Spleen (tissue), 11 donors: ENCODE measurements at regions not wholly inside any gene's neighbourhood (a gene's known extent, or its start where the extent isn't known, plus 50 kb on each side); places are given as distances from the start of the nearest gene placed in this dataset.

Experiments used
- DNase-seq: peaks from one replicate; pipeline ENCODE4 v3.0.0-alpha.2; 2020
- H3K27ac ChIP-seq, 8 donors: fragments of 200-600 bp; sonication (generic) in 7 of 8; 1 replicate in 4 of 8; 2 replicates in 4 of 8; pipeline versions ENCODE4 v1.5.0 to v1.8.0; 2016 to 2021; ENCODE audit warnings: inconsistent platforms in 4 of 8, mild to moderate bottlenecking in 4 of 8, moderate library complexity in 1 of 8
- H3K27me3 ChIP-seq, 7 donors: fragments of 200-600 bp; sonication (generic) in 6 of 7; replicated peaks in 1 of 7; 1 replicate in 4 of 7; 2 replicates in 3 of 7; pipeline versions ENCODE4 v1.5.0 to v1.8.0; 2016 to 2021; ENCODE audit warnings: inconsistent platforms in 3 of 7, mild to moderate bottlenecking in 1 of 7
- H3K36me3 ChIP-seq, 6 donors: fragments of 200-600 bp; sonication (generic) in 5 of 6; 1 replicate in 4 of 6; 2 replicates in 2 of 6; pipeline versions ENCODE4 v1.5.0 to v1.8.0; 2016 to 2021; ENCODE audit warnings: inconsistent platforms in 2 of 6
- H3K4me1 ChIP-seq, 6 donors: fragments of 200-600 bp; sonication (generic) in 5 of 6; 1 replicate in 3 of 6; 2 replicates in 3 of 6; pipeline versions ENCODE4 v1.5.0 to v1.8.0; 2016 to 2021; ENCODE audit warnings: inconsistent platforms in 3 of 6
- H3K4me3 ChIP-seq, 8 donors: fragments of 200-600 bp; sonication (generic) in 7 of 8; 1 replicate in 4 of 8; 2 replicates in 4 of 8; pipeline versions ENCODE4 v1.5.0 to v1.8.0; 2016 to 2021; ENCODE audit warnings: inconsistent platforms in 4 of 8, mild to moderate bottlenecking in 4 of 8, moderate library complexity in 2 of 8
- H3K9me3 ChIP-seq, 8 donors: fragments of 200-600 bp; sonication (generic) in 7 of 8; 1 replicate in 4 of 8; 2 replicates in 4 of 8; pipeline versions ENCODE4 v1.5.0 to v1.8.0; 2016 to 2021; ENCODE audit warnings: inconsistent platforms in 4 of 8
- POLR2A ChIP-seq, 3 donors: fragments of 450-650 bp; IDR thresholded peaks; one replicate each; pipeline ENCODE4 v1.5.1; 2017; ENCODE audit warnings: antibody characterized with exemption in 3 of 3, mild to moderate bottlenecking in 1 of 3
- POLR2AphosphoS5 ChIP-seq, 3 donors: sonication (generic); formaldehyde crosslinking; IDR thresholded peaks; one replicate each; pipeline ENCODE4 v1.5.1; 2017; ENCODE audit warnings: antibody characterized with exemption in 3 of 3
- WGBS, 5 donors: extraction: QIAGEN DNeasy Blood & Tissue Kit in 3 of 5; methylation state at CpG; one replicate each; pipeline versions ENCODE4 v1.1.5 to v1.1.7; 2013 to 2018; 5-methylcytosine and 5-hydroxymethylcytosine counted together
- intact Hi-C: fragments of 100-400 bp; cut with DNase I; formaldehyde crosslinking; loops from one replicate; pipeline ENCODE4 v1.15.0; 2023; ENCODE audit warnings: low total_unique reads
- TF ChIP-seq, protein P1 (sequence below), 11 experiments: fragments of 200-600 bp in 7 of 11; fragments of 450-650 bp in 4 of 11; sonication (generic) in 4 of 11; IDR thresholded peaks in 8 of 11; conservative IDR thresholded peaks in 3 of 11; 1 replicate in 7 of 11; 2 replicates in 4 of 11; pipeline versions ENCODE4 v1.4.0 to v1.8.0; 2016 to 2021; ENCODE audit warnings: antibody characterized with exemption in 11 of 11, inconsistent platforms in 4 of 11, mild to moderate bottlenecking in 1 of 11
- donor health status: healthy with polysubstance abuse.
- donor health status: DM: no; HTN: no; CAD: no; lungs with moderate emphysema.
- donor health status: DM: no; HTN: no; CAD: no.
- donor health status: Bipolar disorder and iron deficiency.
- donor health status: healthy.
- donor health status: DM: no; HTN: no; CAD: no.
- donor health status: DM: yes; HTN: yes; CAD: no.

- intact Hi-C loops: no loop called here
- no peaks in the 10 kb centered on the region for H3K36me3 ChIP-seq
- 79 to 95% (median 89%) methylated on average over 4 of the region's 4 CpGs for WGBS, 5 donors
Measured at GRCh38 chr3:79869461-79870312, 101.9 kb upstream of the ROBO1 start.

GRCh38 chr3:79866162-79866561, 98.4 kb upstream of the ROBO1 start:
- no peaks in the 10 kb centered on the region for H3K36me3 ChIP-seq
- H3K4me3 ChIP-seq: no peak overlapping the region
- no peak for DNase-seq
- H3K9me3 ChIP-seq: peaks cover 0 to 7% (median 0%) of the 10 kb centered on the region in 8 donors
- no peaks in the 10 kb centered on the region for H3K4me1 ChIP-seq
- no peaks in the 10 kb centered on the region for H3K27me3 ChIP-seq
- intact Hi-C loops: no loop called here
- WGBS, 5 donors: 82 to 97% (median 91%) methylated on average over 2 of the region's 2 CpGs
- no peak overlapping the region for H3K27ac ChIP-seq
- TF ChIP-seq POLR2A (IDR thresholded peaks at IDR 0.05) (no peak), POLR2AphosphoS5 (IDR thresholded peaks at IDR 0.05) (no peak)
- TF ChIP-seq, protein P1, sequence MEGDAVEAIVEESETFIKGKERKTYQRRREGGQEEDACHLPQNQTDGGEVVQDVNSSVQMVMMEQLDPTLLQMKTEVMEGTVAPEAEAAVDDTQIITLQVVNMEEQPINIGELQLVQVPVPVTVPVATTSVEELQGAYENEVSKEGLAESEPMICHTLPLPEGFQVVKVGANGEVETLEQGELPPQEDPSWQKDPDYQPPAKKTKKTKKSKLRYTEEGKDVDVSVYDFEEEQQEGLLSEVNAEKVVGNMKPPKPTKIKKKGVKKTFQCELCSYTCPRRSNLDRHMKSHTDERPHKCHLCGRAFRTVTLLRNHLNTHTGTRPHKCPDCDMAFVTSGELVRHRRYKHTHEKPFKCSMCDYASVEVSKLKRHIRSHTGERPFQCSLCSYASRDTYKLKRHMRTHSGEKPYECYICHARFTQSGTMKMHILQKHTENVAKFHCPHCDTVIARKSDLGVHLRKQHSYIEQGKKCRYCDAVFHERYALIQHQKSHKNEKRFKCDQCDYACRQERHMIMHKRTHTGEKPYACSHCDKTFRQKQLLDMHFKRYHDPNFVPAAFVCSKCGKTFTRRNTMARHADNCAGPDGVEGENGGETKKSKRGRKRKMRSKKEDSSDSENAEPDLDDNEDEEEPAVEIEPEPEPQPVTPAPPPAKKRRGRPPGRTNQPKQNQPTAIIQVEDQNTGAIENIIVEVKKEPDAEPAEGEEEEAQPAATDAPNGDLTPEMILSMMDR (IDR thresholded peaks at IDR 0.05 in 8 of 11, conservative IDR thresholded peaks at IDR 0.05 in 3 of 11): no peak

More at GRCh38 chr3:79869461-79870312, 101.9 kb upstream of the ROBO1 start:
- no peaks in the 10 kb centered on the region for H3K4me1 ChIP-seq
- H3K27me3 ChIP-seq: no peaks in the 10 kb centered on the region
- no peak overlapping the region for H3K4me3 ChIP-seq
- no peak overlapping the region for H3K27ac ChIP-seq
- no peaks in the 10 kb centered on the region for H3K9me3 ChIP-seq
- no peak for DNase-seq
- TF ChIP-seq, protein P1 (IDR thresholded peaks at IDR 0.05 in 8 of 11, conservative IDR thresholded peaks at IDR 0.05 in 3 of 11): no peak
- TF ChIP-seq POLR2AphosphoS5 (IDR thresholded peaks at IDR 0.05) (no peak), POLR2A (IDR thresholded peaks at IDR 0.05) (no peak)

GRCh38 chr3:79864077-79864476, 96.3 kb upstream of the ROBO1 start:
- Histone ChIP-seq H3K4me1 (no peaks in the 10 kb centered on the region), H3K4me3 (no peak overlapping the region), H3K27me3 (no peaks in the 10 kb centered on the region), H3K36me3 (no peaks in the 10 kb centered on the region), H3K9me3 (peaks cover 0 to 7% (median 3%) of the 10 kb centered on the region in 8 donors), H3K27ac (no peak overlapping the region)
- intact Hi-C loops: no loop called here
- no peak for TF ChIP-seq POLR2AphosphoS5 (IDR thresholded peaks at IDR 0.05)
- TF ChIP-seq POLR2A (IDR thresholded peaks at IDR 0.05): no peak
- TF ChIP-seq, protein P1 (IDR thresholded peaks at IDR 0.05 in 8 of 11, conservative IDR thresholded peaks at IDR 0.05 in 3 of 11): no peak
- no peak for DNase-seq

DNA sequence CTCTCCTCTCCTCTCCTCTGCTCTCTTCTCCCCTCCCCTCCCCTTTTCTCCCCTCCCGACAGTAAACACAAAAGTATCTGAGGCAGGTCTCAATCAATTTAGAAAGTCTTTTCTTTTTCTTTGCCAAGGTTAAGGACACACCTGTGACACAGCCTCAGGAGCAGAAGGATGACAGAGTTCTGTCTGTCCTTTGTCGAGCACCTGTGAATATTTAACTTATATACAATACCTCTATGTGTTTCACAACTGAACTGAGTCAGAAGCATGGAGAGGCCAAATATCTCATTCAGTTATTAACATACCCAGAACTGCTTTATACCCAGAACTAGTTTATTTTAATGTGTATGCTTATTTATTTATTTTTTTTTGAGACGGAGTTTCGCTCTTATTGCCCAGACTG, 81.1 kb upstream of the ROBO1 start:
- Histone ChIP-seq H3K4me3 (no peak overlapping the region), H3K27me3 (no peaks in the 10 kb centered on the region), H3K9me3 (no peaks in the 10 kb centered on the region), H3K36me3 (no peaks in the 10 kb centered on the region), H3K27ac (no peak overlapping the region), H3K4me1 (no peaks in the 10 kb centered on the region)
- 84 to 94% (median 92%) methylated on average over 4 of the region's 4 CpGs for WGBS, 5 donors
- no peak for DNase-seq
- TF ChIP-seq POLR2A (IDR thresholded peaks at IDR 0.05) (no peak), POLR2AphosphoS5 (IDR thresholded peaks at IDR 0.05) (no peak)
- TF ChIP-seq, protein P1 (IDR thresholded peaks at IDR 0.05 in 8 of 11, conservative IDR thresholded peaks at IDR 0.05 in 3 of 11): no peak
- intact Hi-C loops: no loop called here
